GM21786 (cell line): ENCODE measurements at regions not wholly inside any gene's neighbourhood (a gene's known extent, or its start where the extent isn't known, plus 50 kb on each side); places are given as distances from the start of the nearest gene placed in this dataset.

ENCODE experiments used
- ATAC-seq: cut with Tn5 transposase; IDR thresholded peaks from one replicate; pipeline ENCODE4 v1.9.1; 2021; ENCODE audit not compliant: unreplicated experiment

- no peak for ATAC-seq
Measured at GRCh38 chr2:23323917-23324680, 60.9 kb upstream of the KLHL29 start.

- ATAC-seq: no peak
Measured at GRCh38 chr2:23326330-23326729, 58.6 kb upstream of the KLHL29 start.

- no peak for ATAC-seq
Measured at GRCh38 chr2:23327416-23327815, 57.6 kb upstream of the KLHL29 start.

GRCh38 chr2:23327887-23328286 lies 57.1 kb upstream of the KLHL29 start:
- no peak for ATAC-seq

GRCh38 chr2:23330214-23330613 lies 54.8 kb upstream of the KLHL29 start:
- ATAC-seq: no peak
